GM18511 (cell line): ENCODE measurements at regions not wholly inside any gene's neighbourhood (a gene's known extent, or its start where the extent isn't known, plus 50 kb on each side); places are given as distances from the start of the nearest gene placed in this dataset.

Source experiments
- ATAC-seq: cut with Tn5 transposase; IDR thresholded peaks from one replicate; pipeline ENCODE4 v1.9.1; 2021; ENCODE audit warnings: mild to moderate bottlenecking, moderate library complexity; ENCODE audit not compliant: unreplicated experiment

GRCh38 chr20:22909436-22909835 lies 125.7 kb upstream of the SSTR4 start:
- no peak for ATAC-seq

- no peak for ATAC-seq
Observed at GRCh38 chr20:22910287-22910852, 124.7 kb upstream of the SSTR4 start.

- ATAC-seq: no peak
Observed at GRCh38 chr20:22914291-22914690, 120.8 kb upstream of the SSTR4 start.

- no peak for ATAC-seq
Observed at GRCh38 chr20:22915512-22915911, 119.6 kb upstream of the SSTR4 start.

- ATAC-seq: no peak
Observed at GRCh38 chr20:22916021-22916842, 118.9 kb upstream of the SSTR4 start.

- no peak for ATAC-seq
Observed at GRCh38 chr20:22918286-22918983, 116.7 kb upstream of the SSTR4 start.

GRCh38 chr20:22920898-22921297 lies 114.2 kb upstream of the SSTR4 start:
- ATAC-seq: no peak

GRCh38 chr20:22921595-22922421 lies 113.3 kb upstream of the SSTR4 start:
- ATAC-seq: no peak

GRCh38 chr20:22922987-22923386 lies 112.1 kb upstream of the SSTR4 start:
- no peak for ATAC-seq

- ATAC-seq: peak; percentile 35
Observed at GRCh38 chr20:22924046-22924737, 110.9 kb upstream of the SSTR4 start.

- ATAC-seq: peak; percentile 67
Observed at GRCh38 chr20:22924949-22925612, 110.0 kb upstream of the SSTR4 start.

- ATAC-seq: peak; percentile 13
Observed at GRCh38 chr20:22925613-22925983, 109.5 kb upstream of the SSTR4 start.

- ATAC-seq: no peak
Observed at GRCh38 chr20:22927537-22927936, 107.6 kb upstream of the SSTR4 start.

- no peak for ATAC-seq
Observed at GRCh38 chr20:22928679-22929078, 106.4 kb upstream of the SSTR4 start.

- ATAC-seq: no peak
Observed at GRCh38 chr20:22929661-22930060, 105.5 kb upstream of the SSTR4 start.

GRCh38 chr20:22931653-22932608 lies 103.2 kb upstream of the SSTR4 start:
- ATAC-seq: no peak

GRCh38 chr20:22939181-22939580 lies 95.9 kb upstream of the SSTR4 start:
- no peak for ATAC-seq

GRCh38 chr20:22940350-22940749 lies 94.8 kb upstream of the SSTR4 start:
- ATAC-seq: no peak

GRCh38 chr20:22941550-22941949 lies 93.6 kb upstream of the SSTR4 start:
- ATAC-seq: no peak
